Colonic mucosa (tissue), 4 donors: ENCODE measurements at regions not wholly inside any gene's neighbourhood (a gene's known extent, or its start where the extent isn't known, plus 50 kb on each side); places are given as distances from the start of the nearest gene placed in this dataset.

Experiments used
- DNase-seq: peaks from one replicate; pipeline ENCODE4 v3.0.0-alpha.2; 2020
- H3K27ac ChIP-seq: fragments of 200-600 bp; one replicate; pipeline ENCODE4 v1.8.0; 2021
- H3K27me3 ChIP-seq: fragments of 200-600 bp; one replicate; pipeline ENCODE4 v1.8.0; 2021
- H3K36me3 ChIP-seq: fragments of 200-600 bp; one replicate; pipeline ENCODE4 v1.8.0; 2021
- H3K4me1 ChIP-seq: fragments of 200-600 bp; one replicate; pipeline ENCODE4 v1.8.0; 2021; ENCODE audit warnings: mild to moderate bottlenecking
- H3K4me3 ChIP-seq: fragments of 200-600 bp; one replicate; pipeline ENCODE4 v1.8.0; 2021
- H3K9ac ChIP-seq, 2 donors: one replicate each; pipeline ENCODE4 v1.7.0; 2013; ENCODE audit warnings: control low read depth in 2 of 2, low read depth in 2 of 2, low read length in 2 of 2
- H3K9me3 ChIP-seq: fragments of 200-600 bp; one replicate; pipeline ENCODE4 v1.8.0; 2021
- CTCF ChIP-seq: fragments of 200-600 bp; IDR thresholded peaks from one replicate; pipeline ENCODE4 v1.8.0; 2022; ENCODE audit warnings: antibody characterized with exemption, mild to moderate bottlenecking
- intact Hi-C: fragments of 100-400 bp; cut with DNase I; formaldehyde crosslinking; loops from one replicate; pipeline ENCODE4 v1.14.1; 2022
- donor health status: healthy.
- donor health status: DM: no; HTN: no; CAD: no.
- donor health status: DM: no; HTN: no; CAD: no.

- no peak overlapping the region for H3K27ac ChIP-seq
- no peak overlapping the region for H3K9ac ChIP-seq
- no peak overlapping the region for H3K4me3 ChIP-seq
- intact Hi-C loops, result no loop called here
- H3K4me1 ChIP-seq, result no peaks in the 10 kb centered on the region
- no peaks in the 10 kb centered on the region for H3K27me3 ChIP-seq
- H3K36me3 ChIP-seq, result no peaks in the 10 kb centered on the region
- no peaks in the 10 kb centered on the region for H3K9me3 ChIP-seq
- no peak for TF ChIP-seq CTCF
- no peak for DNase-seq
These were observed 344.7 kb downstream of the ARL4A start for GRCh38 chr7:13032084-13032483.

GRCh38 chr7:13032576-13032975, 345.1 kb downstream of the ARL4A start:
- DNase-seq, result no peak
- no peaks in the 10 kb centered on the region for H3K9me3 ChIP-seq
- no peaks in the 10 kb centered on the region for H3K27me3 ChIP-seq
- H3K4me3 ChIP-seq, result no peak overlapping the region
- H3K9ac ChIP-seq, result no peak overlapping the region
- no peaks in the 10 kb centered on the region for H3K36me3 ChIP-seq
- no peaks in the 10 kb centered on the region for H3K4me1 ChIP-seq
- H3K27ac ChIP-seq, result no peak overlapping the region
- no peak for TF ChIP-seq CTCF
- intact Hi-C loops, result no loop called here

- Histone ChIP-seq H3K9ac (no peak overlapping the region), H3K4me3 (no peak overlapping the region), H3K27me3 (no peaks in the 10 kb centered on the region), H3K9me3 (no peaks in the 10 kb centered on the region), H3K36me3 (no peaks in the 10 kb centered on the region), H3K4me1 (no peaks in the 10 kb centered on the region), H3K27ac (no peak overlapping the region)
- DNase-seq, result no peak
- intact Hi-C loops, result no loop called here
- no peak for TF ChIP-seq CTCF
These were observed 347.3 kb downstream of the ARL4A start for GRCh38 chr7:13034693-13035092.

GRCh38 chr7:13035233-13035632, 347.8 kb downstream of the ARL4A start:
- TF ChIP-seq CTCF, result no peak
- H3K27me3 ChIP-seq, result no peaks in the 10 kb centered on the region
- no peak overlapping the region for H3K9ac ChIP-seq
- H3K27ac ChIP-seq, result no peak overlapping the region
- H3K9me3 ChIP-seq, result no peaks in the 10 kb centered on the region
- intact Hi-C loops, result no loop called here
- DNase-seq, result no peak
- no peak overlapping the region for H3K4me3 ChIP-seq
- no peaks in the 10 kb centered on the region for H3K36me3 ChIP-seq
- no peaks in the 10 kb centered on the region for H3K4me1 ChIP-seq

- Histone ChIP-seq H3K27me3 (no peaks in the 10 kb centered on the region), H3K4me1 (no peaks in the 10 kb centered on the region), H3K4me3 (no peak overlapping the region), H3K9ac (no peak overlapping the region), H3K36me3 (no peaks in the 10 kb centered on the region), H3K9me3 (no peaks in the 10 kb centered on the region), H3K27ac (no peak overlapping the region)
- no peak for TF ChIP-seq CTCF
- intact Hi-C loops, result no loop called here
- no peak for DNase-seq
These were observed 348.9 kb downstream of the ARL4A start for GRCh38 chr7:13036256-13036780.

GRCh38 chr7:13037216-13037615, 349.8 kb downstream of the ARL4A start:
- intact Hi-C loops, result no loop called here
- Histone ChIP-seq H3K27me3 (no peaks in the 10 kb centered on the region), H3K9ac (no peak overlapping the region), H3K36me3 (no peaks in the 10 kb centered on the region), H3K27ac (no peak overlapping the region), H3K4me3 (no peak overlapping the region), H3K4me1 (no peaks in the 10 kb centered on the region), H3K9me3 (no peaks in the 10 kb centered on the region)
- no peak for DNase-seq
- no peak for TF ChIP-seq CTCF
